Tongue (tissue), 1 donor: ENCODE measurements at regions not wholly inside any gene's neighbourhood (a gene's known extent, or its start where the extent isn't known, plus 50 kb on each side); places are given as distances from the start of the nearest gene placed in this dataset.
A peak's percentile ranks its signal among the peaks of the same experiment; 100 is the strongest.

Experiments
- DNase-seq: peaks from one replicate; pipeline ENCODE4 v3.0.0-alpha.2; 2015

DNA sequence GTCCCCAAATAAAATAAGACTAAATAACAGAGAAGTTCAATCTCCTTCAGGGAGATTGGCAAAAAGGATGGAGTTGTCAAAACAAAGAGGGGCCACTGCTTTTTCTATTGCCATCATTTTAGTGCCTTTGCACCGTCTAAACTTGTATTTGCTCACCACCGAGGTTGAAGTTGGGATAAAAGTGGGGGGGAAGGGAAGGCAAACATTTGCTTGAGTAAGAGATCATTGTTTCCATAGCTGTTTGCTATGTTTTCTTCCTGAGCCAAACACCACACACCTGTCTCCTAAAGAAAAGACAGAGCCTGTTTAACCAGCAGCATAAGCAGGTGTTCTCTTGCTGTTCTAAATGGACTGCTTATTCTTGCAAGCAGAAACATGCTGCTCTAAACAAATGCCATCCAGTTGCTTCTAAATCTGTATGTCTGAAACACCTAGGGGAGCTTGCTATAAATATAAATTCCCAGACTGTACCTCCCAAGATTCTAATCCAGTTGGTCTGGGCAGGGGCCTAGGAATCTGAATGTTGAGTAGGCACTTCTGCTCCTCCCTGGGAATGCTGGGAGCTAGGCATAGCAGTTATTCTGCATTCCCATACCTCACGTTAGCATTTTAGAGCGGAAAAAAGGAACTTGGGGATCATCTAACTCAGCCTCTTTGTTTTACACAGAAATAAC is 179.4 kb upstream of the ARL4C start:
- peak; percentile 72 for DNase-seq

DNA sequence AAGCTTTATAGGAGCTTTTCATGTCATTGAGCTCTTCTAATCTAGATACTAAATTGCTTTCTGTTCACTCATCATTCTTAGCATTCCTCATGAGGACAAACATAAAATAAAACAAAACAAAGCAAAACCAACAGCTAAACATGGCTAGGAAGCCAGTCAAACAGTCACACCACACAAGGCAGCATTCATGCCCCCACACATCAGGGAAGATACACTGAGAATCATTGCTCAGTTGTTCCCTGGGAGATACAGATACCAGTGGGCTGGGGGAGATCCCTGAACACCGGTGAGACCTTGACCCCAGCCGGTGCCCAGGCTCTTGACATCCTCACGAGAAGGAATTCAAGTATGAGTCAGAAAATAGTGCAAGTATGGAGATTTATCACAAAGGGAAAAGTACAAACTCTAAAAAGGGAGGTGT is 177.9 kb upstream of the ARL4C start:
- no peak for DNase-seq

DNA sequence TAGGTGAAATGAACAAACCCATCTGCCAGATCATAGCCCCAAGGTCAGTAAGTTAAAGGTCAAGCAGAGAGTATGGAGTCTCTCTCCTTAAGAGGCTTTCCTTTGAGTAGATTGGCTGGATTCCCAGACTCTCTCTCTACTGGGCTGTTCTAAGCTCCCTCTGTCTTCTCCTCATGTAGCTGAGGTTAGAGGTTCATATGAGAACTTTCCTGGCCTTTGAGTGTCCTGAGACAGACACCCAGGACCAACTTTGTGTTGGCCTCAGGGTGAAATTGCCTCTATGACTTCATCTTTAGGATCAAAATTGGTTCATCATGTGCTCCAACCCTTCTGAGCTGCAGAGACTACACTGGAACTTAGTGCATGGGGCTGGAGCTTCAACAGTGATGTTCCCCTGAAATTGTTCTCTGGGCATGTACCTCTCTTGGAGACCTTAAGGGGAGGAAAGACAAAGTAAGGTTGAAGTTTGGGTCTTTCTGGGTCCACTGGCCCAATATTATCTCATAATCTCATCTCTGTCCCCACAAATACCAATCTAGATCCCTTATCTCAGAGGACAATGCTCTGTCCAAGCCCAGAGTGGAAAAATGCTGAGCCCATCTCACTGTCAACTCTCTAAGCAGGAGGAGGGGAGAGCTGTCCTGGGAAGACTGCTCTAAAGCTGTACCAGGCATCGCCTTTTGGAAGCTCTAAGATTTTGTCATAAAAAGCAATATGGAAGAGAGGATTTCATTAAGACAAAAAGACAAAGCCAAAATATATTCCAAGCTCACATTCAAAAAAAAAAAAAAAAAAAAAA is 177.3 kb upstream of the ARL4C start:
- no peak for DNase-seq

DNA sequence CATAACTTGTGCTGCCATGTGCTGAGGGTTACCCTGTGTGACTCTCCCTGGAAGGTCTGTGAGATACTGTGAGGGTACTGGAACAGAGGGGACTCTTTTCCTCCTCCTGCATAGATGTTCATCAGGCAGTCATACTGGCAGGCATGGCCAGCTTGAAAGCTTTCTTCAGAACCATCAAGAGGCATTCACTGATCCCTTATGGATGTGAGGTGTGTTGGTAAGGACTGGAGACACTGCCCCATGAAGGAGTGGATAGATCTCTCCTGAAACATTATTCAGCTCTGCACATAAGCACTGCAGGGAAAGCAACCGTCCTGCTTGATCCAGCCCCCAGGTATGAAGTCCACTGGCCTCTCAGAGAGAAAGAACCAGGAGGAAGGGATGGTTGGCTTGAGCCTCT is 176.6 kb upstream of the ARL4C start:
- DNase-seq, result no peak

DNA sequence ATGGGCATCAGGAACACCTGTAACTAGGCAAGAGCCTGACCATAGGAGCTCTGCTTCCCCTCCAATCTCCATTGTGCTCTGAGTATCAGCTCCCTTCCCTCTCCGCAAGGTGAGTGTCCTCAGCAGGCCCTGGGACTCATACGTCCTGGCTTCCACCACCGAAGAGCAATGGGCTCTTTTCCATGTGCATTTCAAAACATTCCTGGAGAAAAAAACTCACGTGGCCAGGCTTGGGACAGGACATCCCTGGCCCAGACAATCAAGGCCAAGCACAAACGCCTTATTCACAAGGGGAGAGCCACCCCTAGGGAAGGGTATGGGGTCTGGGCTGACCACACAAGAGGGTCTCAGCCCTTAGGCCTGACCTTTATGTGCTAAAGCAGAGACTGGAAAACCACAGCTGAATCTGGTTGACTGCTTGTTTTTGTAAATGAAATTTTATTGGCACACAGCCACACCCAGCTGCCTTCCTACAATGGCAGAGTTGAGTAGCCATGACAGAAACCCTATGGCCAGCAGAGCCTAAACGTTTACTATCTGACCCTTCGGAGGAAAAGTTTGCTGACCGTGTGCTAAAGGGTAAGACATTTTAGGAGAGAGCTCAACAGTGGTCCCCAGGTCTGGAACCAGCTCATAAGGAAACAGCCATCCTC is 175.7 kb upstream of the ARL4C start:
- peak; percentile 22 for DNase-seq

DNA sequence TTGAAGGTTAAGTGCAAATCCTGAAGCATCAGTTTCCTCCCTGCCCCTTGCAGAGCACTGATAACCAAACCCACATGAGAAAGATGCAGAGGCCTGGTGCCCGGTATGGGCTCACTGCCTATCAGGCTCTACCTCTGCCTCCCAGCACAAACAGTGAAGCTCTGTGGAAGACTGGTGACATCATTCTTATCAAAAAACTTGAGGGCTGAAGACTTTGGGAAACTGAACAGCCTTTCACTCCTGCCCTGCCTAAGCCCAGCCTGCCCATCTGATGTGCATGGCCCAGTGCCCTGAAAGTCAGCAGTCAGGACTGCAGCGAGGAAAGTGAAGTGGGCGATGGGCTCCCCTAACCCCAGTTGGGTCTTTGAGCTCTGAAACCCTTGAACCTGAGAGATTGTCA is 174.8 kb upstream of the ARL4C start:
- DNase-seq, result no peak

DNA sequence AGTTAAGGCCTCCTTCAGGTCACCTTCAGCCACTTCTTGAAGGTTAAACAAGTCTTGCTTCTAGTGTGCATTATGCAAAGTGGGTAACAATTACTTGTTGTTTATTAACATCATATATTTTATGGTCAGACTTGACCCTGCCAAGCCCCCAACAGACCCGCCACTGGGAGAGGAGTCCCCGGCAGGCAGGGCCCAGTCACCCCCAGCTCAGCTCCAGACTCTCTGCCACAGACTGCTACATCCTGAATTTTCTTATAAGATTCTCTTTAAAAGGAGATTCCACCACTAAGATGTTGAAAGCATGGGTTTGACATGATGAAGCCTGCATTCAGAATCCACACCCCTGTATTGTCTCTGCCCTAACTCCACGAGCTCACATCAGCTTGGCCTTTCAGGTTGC is 174.3 kb upstream of the ARL4C start:
- no peak for DNase-seq

DNA sequence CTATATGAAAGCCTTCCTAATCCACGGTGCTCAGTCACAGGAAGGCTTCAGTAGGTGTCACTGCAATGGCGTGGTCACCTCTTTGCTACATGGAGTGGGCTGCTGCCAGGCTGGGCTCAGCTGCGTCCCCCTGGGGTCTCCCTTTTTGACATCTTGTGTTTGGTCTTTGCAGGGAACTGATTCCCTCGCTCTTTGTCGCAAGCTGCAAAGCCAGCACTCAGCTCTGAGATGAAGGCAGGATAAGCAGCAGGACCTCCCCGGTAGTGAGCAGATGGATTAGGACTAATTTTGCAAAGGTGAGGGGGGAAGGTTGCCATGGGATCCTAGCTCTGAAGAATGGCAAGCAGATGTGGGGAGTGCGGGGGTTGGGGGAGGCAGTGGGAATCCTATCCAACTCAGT is 173.9 kb upstream of the ARL4C start:
- DNase-seq, result no peak

DNA sequence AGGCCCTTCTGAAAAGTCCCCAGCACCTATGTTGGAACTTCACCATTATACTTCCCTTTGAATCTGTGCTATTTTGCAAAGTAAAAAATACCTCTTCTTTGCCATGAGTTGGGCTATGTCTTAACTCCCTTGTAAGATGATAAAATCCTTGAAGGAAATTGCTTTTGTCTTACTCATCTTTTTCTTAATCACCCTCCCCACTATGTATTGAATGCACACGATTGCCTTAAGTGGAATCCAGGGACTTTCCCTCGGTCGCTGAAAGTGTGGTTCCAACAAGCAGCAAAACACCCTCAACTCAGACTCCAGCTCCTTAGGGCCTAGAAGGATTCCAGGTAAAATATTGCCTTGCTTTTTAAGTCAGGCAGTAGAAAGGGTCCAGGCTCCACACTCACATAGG is 173.2 kb upstream of the ARL4C start:
- no peak for DNase-seq

DNA sequence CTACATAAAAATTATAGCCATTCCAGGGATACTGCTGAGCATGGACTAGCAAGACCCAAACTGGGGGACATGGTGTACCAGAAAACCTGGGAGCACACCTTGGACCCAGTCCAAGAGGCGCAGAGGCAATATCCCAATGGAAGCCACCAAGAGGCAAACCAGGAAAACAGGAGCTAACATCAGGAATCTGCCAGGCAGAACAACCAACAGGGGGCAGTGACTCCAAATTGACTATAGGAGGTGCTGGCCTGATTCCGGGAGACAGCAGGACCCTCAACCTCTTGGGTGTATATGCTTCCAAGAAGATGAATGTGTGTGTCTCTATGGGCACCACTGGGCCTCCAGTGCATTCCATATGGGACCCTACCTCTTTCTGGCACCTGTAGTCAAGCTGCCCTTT is 172.7 kb upstream of the ARL4C start:
- no peak for DNase-seq

DNA sequence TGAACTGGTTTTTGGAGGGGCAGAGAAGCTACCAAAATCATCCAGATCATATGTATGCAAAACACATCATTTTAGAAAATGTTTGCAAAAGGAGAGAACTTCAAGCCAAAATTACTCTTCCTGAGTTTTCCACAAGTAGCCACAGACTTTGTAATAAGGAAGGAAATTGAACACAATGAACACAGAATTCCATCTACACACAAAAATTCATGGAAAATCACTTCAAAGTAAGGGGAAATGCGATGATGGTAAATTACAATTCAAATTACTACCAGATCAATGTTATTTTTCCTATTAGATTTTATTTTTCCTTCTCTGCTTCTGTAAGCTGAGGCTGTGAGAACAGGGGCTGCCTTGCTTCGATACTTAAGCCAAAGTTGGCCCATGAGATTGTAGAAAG is 172.1 kb upstream of the ARL4C start:
- DNase-seq, result no peak

DNA sequence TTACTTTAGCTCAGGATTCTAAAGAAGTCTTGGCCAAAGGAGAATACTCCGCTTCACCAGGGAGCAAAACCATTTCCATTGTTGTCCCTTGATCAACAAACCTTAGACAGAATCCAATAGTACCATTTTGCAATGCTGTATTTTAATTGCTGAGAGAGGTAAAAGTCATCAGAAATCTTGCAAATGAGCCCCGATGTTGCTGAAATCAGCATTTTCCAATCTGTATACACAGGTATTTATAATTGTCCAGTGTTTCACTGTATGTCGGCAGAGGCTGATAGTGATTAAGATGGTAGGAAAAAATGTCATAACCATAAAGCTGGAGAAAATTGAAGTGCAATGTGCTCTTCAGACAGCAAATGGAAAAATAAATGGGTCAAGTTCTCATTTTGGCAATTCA is 170.0 kb upstream of the ARL4C start:
- no peak for DNase-seq

DNA sequence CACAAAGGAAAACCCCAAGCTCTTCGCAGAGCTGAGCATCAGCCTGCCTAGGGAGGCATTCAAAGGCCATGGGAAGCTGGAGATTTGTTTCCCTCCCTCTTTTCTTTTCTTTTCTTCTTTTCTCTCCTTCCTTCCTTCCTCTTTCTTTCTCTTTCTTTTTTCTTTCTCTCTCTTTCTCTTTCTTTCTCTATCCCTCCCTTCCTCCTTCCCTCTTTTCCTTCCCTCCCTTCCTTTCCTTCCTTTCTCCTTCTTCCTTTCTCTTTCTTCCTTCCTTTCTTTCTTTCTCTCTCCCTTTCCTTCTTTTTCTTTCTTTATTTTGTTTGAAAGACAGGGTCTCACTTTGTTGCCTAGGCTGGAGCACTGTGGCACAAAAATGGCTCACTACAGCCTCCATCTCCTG is 168.4 kb upstream of the ARL4C start:
- no peak for DNase-seq

DNA sequence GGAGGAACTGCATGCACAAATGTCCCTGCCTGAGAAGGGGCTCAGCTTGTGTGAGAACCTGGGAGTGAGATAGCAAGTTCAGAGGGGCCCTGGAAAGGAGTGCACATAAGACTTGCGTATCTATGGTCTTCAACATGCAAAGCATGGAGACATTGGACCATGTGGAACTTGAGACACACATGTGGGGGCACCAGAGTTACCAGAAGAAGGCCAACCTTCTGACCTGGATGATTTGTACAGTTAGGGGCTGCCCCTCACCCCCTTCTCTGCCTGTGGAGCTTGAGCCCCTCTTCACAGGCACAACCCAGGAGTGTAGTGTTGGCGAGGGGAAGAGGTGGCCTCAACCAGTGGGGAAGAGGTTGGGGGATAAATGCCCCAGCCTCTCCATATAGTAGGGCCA is 165.0 kb upstream of the ARL4C start:
- DNase-seq, result no peak

DNA sequence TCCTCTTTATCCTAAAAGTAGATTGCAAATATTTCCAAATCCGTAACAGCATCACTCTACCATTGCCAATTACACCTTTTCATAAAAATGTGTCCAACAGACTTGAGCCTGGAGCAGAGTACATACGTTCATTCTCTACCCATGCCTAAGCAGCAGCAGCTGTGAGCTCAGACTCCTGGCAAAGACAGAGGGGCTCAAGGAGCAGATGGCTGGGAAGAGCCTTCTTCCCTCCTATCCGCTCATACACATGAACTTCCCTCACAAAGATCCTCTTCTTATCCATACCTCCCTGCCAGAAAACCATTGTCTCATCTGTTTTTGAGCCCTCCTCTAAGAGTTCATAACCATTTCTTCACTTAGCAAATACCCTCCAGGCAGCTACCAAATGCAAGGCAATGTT is 164.3 kb upstream of the ARL4C start:
- DNase-seq, result peak; percentile 95

DNA sequence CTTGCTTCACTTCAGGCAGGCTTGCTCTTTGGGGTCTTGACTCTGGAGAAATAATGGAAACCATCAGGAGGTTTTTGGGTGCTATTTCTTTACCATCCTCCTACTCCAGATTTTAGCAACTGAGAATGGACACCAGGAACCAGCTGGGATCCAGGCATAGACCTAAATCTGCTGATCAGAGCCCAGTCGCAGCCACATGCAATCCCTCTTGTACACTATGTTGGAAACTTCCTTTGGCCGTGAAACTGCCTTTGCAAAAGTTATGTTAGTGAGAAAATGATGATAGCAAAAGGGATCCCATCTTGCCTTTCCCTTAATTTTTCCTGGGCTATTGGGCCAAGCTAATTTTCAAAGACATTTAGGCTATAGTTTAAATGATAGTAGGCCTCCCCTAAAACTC is 158.8 kb upstream of the ARL4C start:
- DNase-seq, result peak; percentile 34

DNA sequence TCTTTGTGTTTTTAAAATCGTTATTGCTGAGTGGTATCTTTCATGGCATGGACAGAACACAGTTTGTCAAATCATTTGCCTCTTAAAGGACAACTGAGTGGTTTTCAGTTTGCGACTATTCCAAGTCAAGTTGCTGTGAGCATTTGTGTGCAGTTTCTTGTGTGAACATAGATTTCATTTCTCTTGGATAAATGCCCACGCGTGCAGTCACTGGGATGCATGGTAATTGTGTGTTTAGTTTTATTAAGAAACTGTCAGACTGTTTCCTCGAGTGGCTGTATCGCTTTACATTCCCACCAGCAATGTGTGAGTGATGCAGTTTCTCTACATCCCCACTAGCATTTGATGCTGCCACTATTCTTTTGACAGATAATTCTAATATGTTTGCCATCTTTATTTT is 154.0 kb upstream of the ARL4C start:
- DNase-seq, result peak; percentile 34

DNA sequence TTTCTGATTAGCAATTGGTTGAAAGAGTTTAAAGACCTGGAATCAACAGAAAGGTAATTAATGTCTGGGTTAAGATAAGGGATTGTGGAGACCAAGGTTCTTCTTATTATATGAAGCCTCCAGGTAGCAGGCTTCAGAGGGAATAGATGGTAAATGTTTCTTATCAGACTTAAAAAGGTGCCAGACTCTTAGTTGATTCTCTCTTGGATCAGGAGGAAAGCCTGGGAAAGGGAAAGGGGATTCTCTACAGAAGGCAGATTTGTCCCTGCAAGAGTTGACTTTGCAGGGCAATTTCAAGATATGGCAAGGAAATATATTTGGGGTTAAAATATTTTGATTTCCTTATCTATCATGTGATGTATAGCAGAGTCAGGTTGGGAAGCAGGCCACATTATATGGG is 153.1 kb upstream of the ARL4C start:
- DNase-seq, result no peak

DNA sequence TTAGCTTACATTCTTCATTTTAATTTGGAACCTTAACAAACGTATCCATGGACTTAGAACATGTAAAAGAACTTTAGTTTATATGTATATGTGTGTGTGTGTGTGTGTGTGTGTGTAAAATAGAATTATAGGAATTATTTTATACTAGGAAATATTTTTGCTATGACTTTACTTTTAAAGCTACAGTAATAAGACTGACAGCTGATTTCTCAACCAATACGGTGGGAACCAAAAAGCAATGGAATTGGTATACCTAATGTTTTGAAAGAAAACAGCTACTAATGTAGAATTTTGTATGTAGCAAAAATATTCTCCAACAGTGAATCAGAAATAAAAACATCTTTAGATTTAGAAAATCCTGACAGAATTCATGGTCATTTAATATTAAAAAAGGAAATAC is 146.5 kb upstream of the ARL4C start:
- DNase-seq, result no peak

DNA sequence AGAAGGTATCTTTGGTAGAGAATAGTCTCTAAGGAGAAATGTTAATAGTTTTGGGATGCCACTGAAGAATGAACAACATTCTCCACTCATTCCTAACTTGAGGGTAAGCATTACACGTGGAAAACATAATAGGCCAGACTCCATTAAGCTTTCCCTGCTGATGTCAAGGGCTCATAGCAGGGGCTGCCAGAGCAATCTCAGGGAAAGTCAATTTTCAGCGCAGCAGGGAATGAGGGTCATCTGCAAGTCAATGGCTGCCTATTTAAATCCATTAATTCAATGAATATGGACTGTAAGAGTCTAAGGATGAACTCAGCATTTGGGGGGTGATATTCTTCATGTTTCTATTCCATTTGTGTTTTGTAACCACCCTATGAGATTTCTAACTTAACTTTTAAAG is 144.2 kb upstream of the ARL4C start:
- no peak for DNase-seq

DNA sequence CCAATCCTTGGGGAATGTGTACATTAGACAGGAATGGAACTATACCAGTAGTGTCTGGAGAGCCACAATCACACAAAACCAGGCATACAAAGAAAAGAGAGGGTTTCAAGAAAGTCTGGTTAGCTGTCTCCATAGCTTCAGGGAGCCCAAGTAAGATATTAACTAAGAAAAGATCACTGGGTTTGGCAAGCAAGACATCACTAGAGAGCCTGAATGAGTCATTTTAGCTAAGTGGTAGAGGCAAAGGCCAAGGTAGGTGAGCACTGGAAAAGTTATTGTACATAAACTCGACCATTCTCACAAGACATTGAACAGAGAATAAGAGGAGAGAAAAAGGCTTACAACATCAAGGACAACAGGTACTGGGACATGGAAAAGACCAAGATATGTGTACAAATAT is 143.8 kb upstream of the ARL4C start:
- DNase-seq, result no peak

DNA sequence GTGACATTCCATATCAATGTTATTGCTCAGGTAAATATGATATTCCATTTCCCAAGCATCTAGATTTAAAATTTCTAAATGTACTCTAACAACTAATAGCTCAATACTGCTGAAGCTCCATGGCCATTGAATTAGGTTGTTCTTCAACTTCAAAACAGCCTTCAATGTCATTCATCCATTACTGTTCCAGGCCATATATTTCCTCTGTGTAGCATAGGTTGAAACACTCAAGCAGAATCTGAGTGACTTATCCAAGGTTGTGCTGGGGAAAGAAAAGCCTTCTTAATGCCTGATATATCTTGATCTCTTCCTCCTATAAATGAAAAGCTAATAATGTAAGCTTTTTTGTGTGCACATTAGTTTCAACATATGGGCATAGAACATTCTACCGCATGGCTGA is 142.1 kb upstream of the ARL4C start:
- DNase-seq, result no peak

DNA sequence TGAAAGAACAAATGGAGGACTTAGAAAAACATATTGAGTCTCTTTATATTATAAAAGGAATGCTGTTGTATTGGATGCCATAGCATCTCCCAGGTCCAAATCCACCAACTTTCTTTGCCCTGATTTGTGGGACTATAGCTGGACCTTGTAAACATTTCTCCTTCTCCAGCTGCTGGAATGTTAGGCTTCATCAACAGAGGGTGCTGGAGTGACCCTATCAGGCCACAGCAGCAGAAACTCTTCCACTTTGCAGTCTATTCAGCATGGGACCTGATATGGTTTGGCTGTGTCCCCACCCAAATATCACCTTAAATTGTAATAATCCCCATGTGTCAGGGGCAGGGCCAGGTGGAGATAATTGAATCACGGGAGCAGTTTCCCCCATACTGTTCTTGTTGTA is 138.4 kb upstream of the ARL4C start:
- DNase-seq, result no peak
